Ovary (tissue), 7 donors: ENCODE measurements at regions not wholly inside any gene's neighbourhood (a gene's known extent, or its start where the extent isn't known, plus 50 kb on each side); places are given as distances from the start of the nearest gene placed in this dataset.

Experiments used
- DNase-seq, 5 donors: peaks; one replicate each; pipeline ENCODE4 v3.0.0-alpha.2; 2019 to 2020
- H3K27ac ChIP-seq, 2 donors: fragments of 200-600 bp; one replicate each; pipeline versions ENCODE4 v1.5.1 to v1.8.0; 2019 to 2022
- H3K27me3 ChIP-seq: fragments of 200-600 bp; one replicate; pipeline ENCODE4 v1.8.0; 2022
- H3K36me3 ChIP-seq: fragments of 200-600 bp; sonication (generic); one replicate; pipeline ENCODE4 v1.5.1; 2019
- H3K4me1 ChIP-seq: one replicate; pipeline ENCODE4 v1.8.1; 2013; ENCODE audit warnings: mild to moderate bottlenecking, moderate library complexity; ENCODE audit not compliant: insufficient read depth
- H3K4me3 ChIP-seq: fragments of 200-600 bp; sonication (generic); one replicate; pipeline ENCODE4 v1.5.1; 2017
- H3K9me3 ChIP-seq, 2 donors: fragments of 200-600 bp in 1 of 2; sonication (generic) in 1 of 2; one replicate each; pipeline versions ENCODE4 v1.5.1 to v1.8.1; 2013 to 2019; ENCODE audit warnings: mild to moderate bottlenecking in 1 of 2, moderate library complexity in 1 of 2
- EP300 ChIP-seq: sonication (generic); formaldehyde crosslinking; IDR thresholded peaks from one replicate; pipeline ENCODE4 v1.6.1; 2017; ENCODE audit warnings: antibody characterized with exemption
- POLR2A ChIP-seq: fragments of 450-650 bp; IDR thresholded peaks from one replicate; pipeline ENCODE4 v1.6.1; 2017; ENCODE audit warnings: antibody characterized with exemption, mild to moderate bottlenecking, moderate library complexity
- WGBS, 3 donors: extraction: QIAGEN DNeasy Blood & Tissue Kit in 1 of 3; methylation state at CpG; one replicate each; pipeline versions ENCODE4 v1.1.5 to v1.1.7; 2013 to 2017; 5-methylcytosine and 5-hydroxymethylcytosine counted together
- intact Hi-C, 4 donors: fragments of 100-400 bp; cut with DNase I; formaldehyde crosslinking; loops; one replicate each; pipeline versions ENCODE4 v1.11.0 to v1.15.1; 2022 to 2023
- TF ChIP-seq, protein P1 (sequence below), 3 donors: fragments of 450-650 bp in 2 of 3; fragments of 200-600 bp in 1 of 3; IDR thresholded peaks; one replicate each; pipeline versions ENCODE4 v1.5.1 to v1.8.0; 2016 to 2022; ENCODE audit warnings: antibody characterized with exemption in 3 of 3, mild to moderate bottlenecking in 1 of 3
- donor health status: DM: no; HTN: no; CAD: no; lungs with moderate emphysema.
- donor health status: DM: no; HTN: no; CAD: no.
- donor health status: Bipolar disorder and iron deficiency.
- donor health status: DM: no; HTN: no; CAD: no.
- donor health status: DM: yes; HTN: yes; CAD: no.

GRCh38 chr1:97014426-97014825, 292.8 kb downstream of the PTBP2 start:
- Histone ChIP-seq H3K27me3 (no peaks in the 10 kb centered on the region), H3K36me3 (no peaks in the 10 kb centered on the region), H3K9me3 (no peaks in the 10 kb centered on the region), H3K4me3 (no peak overlapping the region), H3K4me1 (no peaks in the 10 kb centered on the region), H3K27ac (no peak overlapping the region)
- 67 to 79% (median 69%) methylated on average over 1 of the region's 1 CpG for WGBS, 3 donors
- no peak for DNase-seq
- TF ChIP-seq POLR2A (no peak), EP300 (no peak)
- TF ChIP-seq, protein P1, sequence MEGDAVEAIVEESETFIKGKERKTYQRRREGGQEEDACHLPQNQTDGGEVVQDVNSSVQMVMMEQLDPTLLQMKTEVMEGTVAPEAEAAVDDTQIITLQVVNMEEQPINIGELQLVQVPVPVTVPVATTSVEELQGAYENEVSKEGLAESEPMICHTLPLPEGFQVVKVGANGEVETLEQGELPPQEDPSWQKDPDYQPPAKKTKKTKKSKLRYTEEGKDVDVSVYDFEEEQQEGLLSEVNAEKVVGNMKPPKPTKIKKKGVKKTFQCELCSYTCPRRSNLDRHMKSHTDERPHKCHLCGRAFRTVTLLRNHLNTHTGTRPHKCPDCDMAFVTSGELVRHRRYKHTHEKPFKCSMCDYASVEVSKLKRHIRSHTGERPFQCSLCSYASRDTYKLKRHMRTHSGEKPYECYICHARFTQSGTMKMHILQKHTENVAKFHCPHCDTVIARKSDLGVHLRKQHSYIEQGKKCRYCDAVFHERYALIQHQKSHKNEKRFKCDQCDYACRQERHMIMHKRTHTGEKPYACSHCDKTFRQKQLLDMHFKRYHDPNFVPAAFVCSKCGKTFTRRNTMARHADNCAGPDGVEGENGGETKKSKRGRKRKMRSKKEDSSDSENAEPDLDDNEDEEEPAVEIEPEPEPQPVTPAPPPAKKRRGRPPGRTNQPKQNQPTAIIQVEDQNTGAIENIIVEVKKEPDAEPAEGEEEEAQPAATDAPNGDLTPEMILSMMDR (IDR thresholded peaks at IDR 0.05): no peak
- intact Hi-C loops: no loop called here

DNA sequence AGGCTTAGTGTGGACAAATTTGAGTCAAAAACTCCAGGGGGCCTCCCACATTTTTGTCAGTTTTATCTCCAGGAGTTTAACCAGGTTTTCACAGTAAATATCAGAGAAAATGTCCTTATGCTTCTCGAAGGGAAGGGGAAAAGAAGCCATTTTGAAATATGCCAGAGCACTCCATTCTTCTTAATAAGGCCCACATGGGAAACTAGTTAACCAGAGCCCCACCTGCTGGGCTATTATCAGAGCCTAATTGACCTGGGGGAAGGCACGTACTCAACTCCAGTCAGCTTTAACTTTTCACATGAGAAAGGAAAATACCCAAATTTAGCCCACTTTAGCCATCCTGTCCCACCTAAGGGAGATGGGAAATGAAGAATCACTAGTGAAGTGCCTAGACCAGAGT, 296.3 kb downstream of the PTBP2 start:
- Histone ChIP-seq H3K27ac (no peak overlapping the region), H3K4me1 (no peaks in the 10 kb centered on the region), H3K27me3 (no peaks in the 10 kb centered on the region), H3K4me3 (no peak overlapping the region), H3K36me3 (no peaks in the 10 kb centered on the region), H3K9me3 (no peaks in the 10 kb centered on the region)
- TF ChIP-seq, protein P1 (IDR thresholded peaks at IDR 0.05): no peak
- no peak for TF ChIP-seq POLR2A
- no peak for TF ChIP-seq EP300
- intact Hi-C loops: no loop called here
- WGBS, 3 donors: 58 to 72% (median 63%) methylated on average over 2 of the region's 2 CpGs
- no peak for DNase-seq
